VCaP (cell line): ENCODE measurements at regions not wholly inside any gene's neighbourhood (a gene's known extent, or its start where the extent isn't known, plus 50 kb on each side); places are given as distances from the start of the nearest gene placed in this dataset.

ENCODE experiments used
- H3K27ac ChIP-seq: fragments of 450-650 bp; 2 replicates; pipeline ENCODE4 v1.5.1; 2017
- TF ChIP-seq, protein P1 (sequence below): fragments of 450-650 bp; conservative IDR thresholded peaks from 2 replicates; pipeline ENCODE4 v1.5.1; 2017; ENCODE audit warnings: mild to moderate bottlenecking, moderate library complexity

DNA sequence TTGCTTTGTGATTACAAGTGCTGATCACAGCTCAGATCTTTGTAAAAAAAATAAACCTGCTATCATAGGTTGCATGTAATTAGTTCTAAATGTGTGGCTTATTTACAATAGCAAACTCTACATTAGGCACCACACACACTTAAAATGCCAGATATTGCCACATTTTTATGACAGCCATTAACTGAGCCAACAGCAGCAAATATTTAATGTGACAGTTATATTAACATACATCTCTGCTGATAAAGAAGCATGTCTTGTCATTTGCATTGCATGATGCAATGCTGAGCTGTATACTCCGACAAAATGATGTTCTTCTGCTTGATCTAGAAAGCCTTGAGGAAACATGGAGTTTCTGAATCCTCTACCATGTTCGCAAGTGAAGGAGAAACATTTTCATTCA lies 273.6 kb upstream of the VEPH1 start:
- no peak overlapping the region for H3K27ac ChIP-seq
- TF ChIP-seq, protein P1, sequence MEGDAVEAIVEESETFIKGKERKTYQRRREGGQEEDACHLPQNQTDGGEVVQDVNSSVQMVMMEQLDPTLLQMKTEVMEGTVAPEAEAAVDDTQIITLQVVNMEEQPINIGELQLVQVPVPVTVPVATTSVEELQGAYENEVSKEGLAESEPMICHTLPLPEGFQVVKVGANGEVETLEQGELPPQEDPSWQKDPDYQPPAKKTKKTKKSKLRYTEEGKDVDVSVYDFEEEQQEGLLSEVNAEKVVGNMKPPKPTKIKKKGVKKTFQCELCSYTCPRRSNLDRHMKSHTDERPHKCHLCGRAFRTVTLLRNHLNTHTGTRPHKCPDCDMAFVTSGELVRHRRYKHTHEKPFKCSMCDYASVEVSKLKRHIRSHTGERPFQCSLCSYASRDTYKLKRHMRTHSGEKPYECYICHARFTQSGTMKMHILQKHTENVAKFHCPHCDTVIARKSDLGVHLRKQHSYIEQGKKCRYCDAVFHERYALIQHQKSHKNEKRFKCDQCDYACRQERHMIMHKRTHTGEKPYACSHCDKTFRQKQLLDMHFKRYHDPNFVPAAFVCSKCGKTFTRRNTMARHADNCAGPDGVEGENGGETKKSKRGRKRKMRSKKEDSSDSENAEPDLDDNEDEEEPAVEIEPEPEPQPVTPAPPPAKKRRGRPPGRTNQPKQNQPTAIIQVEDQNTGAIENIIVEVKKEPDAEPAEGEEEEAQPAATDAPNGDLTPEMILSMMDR, result no peak

DNA sequence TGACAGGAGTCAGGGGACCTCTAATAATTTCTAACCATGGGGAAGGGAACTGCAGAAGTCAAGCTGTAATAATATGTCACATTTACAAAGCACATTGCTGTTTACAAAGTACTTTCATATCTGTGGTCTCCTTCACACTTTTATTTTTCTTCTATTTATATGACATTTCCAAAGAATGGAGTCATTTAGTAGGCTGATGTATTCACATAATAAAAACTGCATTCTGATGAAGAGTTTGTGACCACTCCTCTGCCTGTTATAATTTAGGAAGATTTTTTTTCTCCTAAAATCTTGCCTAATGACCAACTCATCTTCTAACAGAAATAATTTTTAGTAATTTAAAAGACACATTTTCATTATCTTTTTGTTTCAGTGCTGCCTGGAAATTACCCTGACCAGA lies 272.2 kb upstream of the VEPH1 start:
- TF ChIP-seq, protein P1, result no peak

DNA sequence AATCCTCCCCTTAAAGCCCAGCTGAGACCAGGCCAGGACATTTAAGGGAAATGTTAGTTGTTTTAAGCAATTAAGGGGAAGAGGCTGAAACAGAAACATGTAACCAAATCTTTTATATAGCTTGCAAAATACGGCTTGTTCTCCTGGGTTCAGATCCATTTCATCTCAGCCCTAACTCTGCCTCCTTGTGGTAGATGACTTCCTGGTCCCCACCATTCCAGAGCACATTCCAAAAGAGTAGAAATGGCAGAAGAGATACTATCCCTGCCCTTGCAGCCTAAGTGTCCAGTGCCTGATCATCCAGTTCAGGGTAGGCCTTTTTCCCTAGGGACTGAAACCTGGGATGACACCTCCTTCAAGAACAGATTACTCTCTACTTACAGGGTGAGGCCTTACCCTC lies 266.2 kb upstream of the VEPH1 start:
- H3K27ac ChIP-seq, result no peak overlapping the region
- TF ChIP-seq, protein P1, result no peak

More for the DNA sequence above, 272.2 kb upstream of the VEPH1 start:
- H3K27ac ChIP-seq, result no peak overlapping the region

DNA sequence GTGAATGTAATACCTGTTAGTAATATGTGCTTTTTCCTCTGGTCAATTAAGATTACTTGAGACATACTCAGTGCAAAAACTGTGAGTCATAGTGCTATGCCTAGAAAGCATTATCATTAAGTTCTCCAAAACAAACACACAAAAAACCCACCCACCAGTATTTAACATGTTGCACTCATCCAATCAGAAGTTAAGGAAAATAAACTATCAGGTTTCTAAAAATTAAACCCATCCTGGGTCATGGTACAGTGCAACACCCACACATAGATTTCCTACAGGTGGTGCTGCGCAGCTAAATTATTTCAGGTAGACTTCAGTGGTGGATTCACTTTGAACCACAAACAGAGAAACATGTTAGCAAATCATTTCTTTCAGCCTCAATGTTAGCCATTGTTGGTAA lies 264.4 kb upstream of the VEPH1 start:
- TF ChIP-seq, protein P1, result 0 out of 2 replicates have a peak, but pooled peaks have one; percentile 23
- no peak overlapping the region for H3K27ac ChIP-seq

DNA sequence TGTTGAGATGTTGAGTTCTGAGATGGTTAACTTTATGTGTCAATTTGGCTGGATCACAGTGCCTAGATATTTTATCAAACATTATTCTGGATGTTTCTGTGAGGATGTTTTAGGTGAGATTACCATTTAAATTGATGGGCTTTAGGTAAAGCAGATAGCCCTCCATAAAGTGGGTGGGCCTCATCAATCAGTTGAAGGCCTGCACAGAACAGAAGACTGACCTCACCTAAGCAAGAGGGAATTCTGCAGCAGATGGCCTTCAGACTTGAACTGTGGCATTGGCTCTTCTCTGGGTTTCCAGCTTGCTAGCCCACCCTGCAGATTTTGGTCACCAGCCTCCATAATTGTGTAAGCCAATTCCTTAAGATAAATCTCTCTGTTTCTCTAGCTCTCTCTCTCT lies 260.4 kb upstream of the VEPH1 start:
- TF ChIP-seq, protein P1, result no peak
- no peak overlapping the region for H3K27ac ChIP-seq

DNA sequence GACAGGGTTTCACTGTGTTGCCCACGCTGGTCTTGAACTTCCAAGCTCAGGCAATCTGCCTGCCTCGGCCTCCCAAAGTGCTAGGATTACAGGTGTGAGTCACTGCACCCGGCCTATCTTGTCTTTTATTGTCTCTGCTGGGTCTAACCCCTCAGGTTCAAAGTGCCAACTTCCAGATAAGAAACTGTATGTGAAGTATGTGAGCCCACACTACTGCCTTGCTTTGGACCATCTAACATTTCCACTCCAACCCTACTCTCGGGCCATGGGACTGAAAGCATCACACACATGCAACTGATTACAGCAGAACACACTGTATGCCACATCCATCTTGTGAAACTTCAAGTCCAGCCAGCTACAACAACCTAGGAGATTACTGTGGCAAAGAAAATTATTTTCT lies 256.1 kb upstream of the VEPH1 start:
- H3K27ac ChIP-seq, result no peak overlapping the region
- TF ChIP-seq, protein P1, result no peak

DNA sequence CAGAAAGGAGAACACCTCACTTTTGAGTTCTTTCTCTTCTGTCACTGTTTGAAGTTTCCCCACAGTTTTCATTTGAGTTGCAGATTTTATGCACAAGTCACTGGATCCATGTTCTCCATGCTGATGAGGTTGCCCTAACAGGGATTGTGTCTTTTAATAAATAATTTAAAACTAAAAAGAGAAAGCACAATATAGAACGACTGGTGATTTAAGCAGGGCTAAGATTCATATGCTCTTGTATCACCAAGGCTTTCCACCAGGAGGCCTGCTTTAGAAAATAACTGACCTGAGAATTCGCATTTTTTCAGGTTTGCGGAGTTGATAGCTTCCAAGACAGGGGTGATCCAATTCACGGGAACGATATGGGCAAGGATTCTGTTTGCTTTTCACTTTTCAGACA lies 252.0 kb upstream of the VEPH1 start:
- no peak overlapping the region for H3K27ac ChIP-seq
- TF ChIP-seq, protein P1, result 0 out of 2 replicates have a peak, but pooled peaks have one; percentile 32
